Activated CD8-positive, alpha-beta memory T cell treated with anti-CD3 and anti-CD28 coated beads, Interleukin-2, amount 10 ng/mL, durations not matched to agents 7 days and 5 days (primary cell): ENCODE measurements at regions not wholly inside any gene's neighbourhood (a gene's known extent, or its start where the extent isn't known, plus 50 kb on each side); places are given as distances from the start of the nearest gene placed in this dataset.

Source experiments
- ATAC-seq: fragments of 150-1000 bp; cut with Tn5 transposase; one replicate; pipeline ENCODE4 v1.10.0; 2021; ENCODE audit warnings: moderate library complexity
- CTCF ChIA-PET: fragments of 350-600 bp; sonication (Branson Sonifier 250); formaldehyde crosslinking; loops from one replicate; lab custom pipeline; 2021; ENCODE audit warnings: antibody characterized with exemption; lab: Charles Lee
- DNase-seq: peaks from one replicate; pipeline ENCODE4 v3.0.0-alpha.2; 2020
- H3K27ac Mint-ChIP-seq: one replicate; pipeline ENCODE4 v1.8.0; 2021; ENCODE audit warnings: mild to moderate bottlenecking, mixed read lengths
- H3K27me3 Mint-ChIP-seq: one replicate; pipeline ENCODE4 v1.8.0; 2021; ENCODE audit warnings: mixed read lengths
- H3K36me3 Mint-ChIP-seq: one replicate; pipeline ENCODE4 v1.8.0; 2021; ENCODE audit warnings: mild to moderate bottlenecking, mixed read lengths
- H3K4me1 Mint-ChIP-seq: one replicate; pipeline ENCODE4 v1.8.0; 2021; ENCODE audit warnings: mixed read lengths
- H3K4me3 Mint-ChIP-seq: one replicate; pipeline ENCODE4 v1.8.0; 2021; ENCODE audit warnings: mild to moderate bottlenecking, moderate library complexity, mixed read lengths
- H3K9me3 Mint-ChIP-seq: one replicate; pipeline ENCODE4 v1.8.0; 2022; ENCODE audit warnings: low read depth, mixed read lengths

DNA sequence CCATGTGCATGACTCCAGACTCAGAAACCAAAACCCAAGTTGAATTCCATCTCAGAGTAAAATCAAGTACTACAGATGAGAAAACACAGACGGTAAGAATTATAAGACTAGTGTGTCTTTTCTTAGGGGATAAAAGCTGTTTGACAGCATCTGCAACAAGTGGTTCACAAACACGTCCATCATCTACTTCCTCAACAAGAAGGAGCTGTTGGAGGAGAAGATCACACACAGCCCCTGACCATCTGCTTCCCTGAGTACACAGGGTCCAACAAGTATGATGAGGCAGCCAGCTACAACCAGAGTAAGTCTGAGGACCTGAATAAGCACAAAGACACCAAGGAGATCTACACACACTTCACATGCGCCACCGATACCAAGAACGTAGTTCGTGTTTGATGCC lies 110.7 kb upstream of the ATF7IP start:
- DNase-seq (no peak), ATAC-seq (no peak)
- Mint-ChIP-seq H3K27me3 (no peaks in the 10 kb centered on the region), H3K4me3 (no peak overlapping the region), H3K4me1 (peaks cover 49% of the 10 kb centered on the region), H3K27ac (peak overlapping the region; percentile 100), H3K9me3 (peaks cover 13% of the 10 kb centered on the region), H3K36me3 (peaks cover 23% of the 10 kb centered on the region)
- CTCF ChIA-PET = interaction anchor here (0.7 to 4.0 kb wide), 6 partner anchors 9 to 199 kb away, joined by 3 to 38 read pairs (median 8); partner anchors contain the start of gene ATF7IP

GRCh38 chr12:14256121-14256520 lies 109.4 kb upstream of the ATF7IP start:
- Mint-ChIP-seq H3K36me3 (peaks cover 25% of the 10 kb centered on the region), H3K4me3 (peak overlapping the region; percentile 64), H3K9me3 (peaks cover 13% of the 10 kb centered on the region), H3K4me1 (peaks cover 50% of the 10 kb centered on the region), H3K27ac (peak overlapping the region; percentile 100), H3K27me3 (no peaks in the 10 kb centered on the region)
- CTCF ChIA-PET = interaction anchor here (0.8 to 4.0 kb wide), 12 partner anchors 12 to 248 kb away, joined by 3 to 38 read pairs (median 4); partner anchors contain the start of gene ATF7IP
- DNase-seq (peak; percentile 76), ATAC-seq (peak; percentile 58)

- H3K27me3 Mint-ChIP-seq = no peaks in the 10 kb centered on the region
- H3K27ac Mint-ChIP-seq = peak overlapping the region; percentile 100
- CTCF ChIA-PET = interaction anchor here (0.8 to 4.0 kb wide), 9 partner anchors 13 to 248 kb away, joined by 3 to 38 read pairs (median 7); partner anchors contain the start of gene ATF7IP
- DNase-seq = peak; percentile 89
- H3K4me3 Mint-ChIP-seq = peak overlapping the region; percentile 64
- H3K36me3 Mint-ChIP-seq = peaks cover 25% of the 10 kb centered on the region
- peak; percentile 69 for ATAC-seq
- peaks cover 49% of the 10 kb centered on the region for H3K4me1 Mint-ChIP-seq
- peaks cover 15% of the 10 kb centered on the region for H3K9me3 Mint-ChIP-seq
These were observed 108.8 kb upstream of the ATF7IP start for GRCh38 chr12:14256555-14257169.

DNA sequence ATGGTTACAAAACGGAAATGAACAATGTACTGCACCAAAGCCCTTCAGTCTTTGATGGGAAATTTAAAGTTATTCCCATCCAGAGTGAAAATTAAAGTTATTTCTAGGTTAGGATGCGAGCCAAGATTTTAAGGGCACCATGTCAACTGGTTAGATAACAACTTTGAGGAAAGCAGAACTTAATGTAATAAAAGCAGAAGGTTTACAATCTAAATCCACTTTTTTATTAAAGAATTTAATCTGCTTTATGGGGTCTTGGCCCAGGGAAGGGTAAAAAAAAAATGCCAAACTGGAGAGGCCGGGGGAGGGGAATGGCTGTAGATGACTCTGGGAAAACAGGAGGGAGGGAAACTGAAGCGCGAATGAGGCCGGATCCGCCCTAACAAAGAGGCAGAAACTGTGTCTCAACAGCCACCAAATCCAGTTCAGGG lies 108.2 kb upstream of the ATF7IP start:
- CTCF ChIA-PET = interaction anchor here (0.5 to 3.4 kb wide), 14 partner anchors 17 to 700 kb away, joined by 3 to 28 read pairs (median 6); partner anchors contain the start of gene ATF7IP
- Mint-ChIP-seq H3K4me1 (peaks cover 49% of the 10 kb centered on the region), H3K27ac (peak overlapping the region; percentile 100)

GRCh38 chr12:14257734-14258574 lies 107.5 kb upstream of the ATF7IP start:
- ATAC-seq (peak; percentile 82), DNase-seq (peak; percentile 98)
- peaks cover 15% of the 10 kb centered on the region for H3K9me3 Mint-ChIP-seq
- H3K36me3 Mint-ChIP-seq = peaks cover 25% of the 10 kb centered on the region
- peak overlapping the region; percentile 100 for H3K27ac Mint-ChIP-seq
- CTCF ChIA-PET = interaction anchor here (0.5 to 3.4 kb wide), 15 partner anchors 16 to 699 kb away, joined by 3 to 28 read pairs (median 5); partner anchors contain the start of gene ATF7IP
- H3K4me3 Mint-ChIP-seq = peak overlapping the region; percentile 71
- no peaks in the 10 kb centered on the region for H3K27me3 Mint-ChIP-seq
- peaks cover 46% of the 10 kb centered on the region for H3K4me1 Mint-ChIP-seq

More for the DNA sequence above, 108.2 kb upstream of the ATF7IP start:
- Mint-ChIP-seq H3K4me3 (peak overlapping the region; percentile 71), H3K36me3 (peaks cover 25% of the 10 kb centered on the region), H3K27me3 (no peaks in the 10 kb centered on the region), H3K9me3 (peaks cover 15% of the 10 kb centered on the region)
- DNase-seq = no peak
- ATAC-seq = no peak

GRCh38 chr12:14258575-14258940 lies 106.9 kb upstream of the ATF7IP start:
- Mint-ChIP-seq H3K4me3 (no peak overlapping the region), H3K4me1 (peaks cover 46% of the 10 kb centered on the region), H3K27me3 (no peaks in the 10 kb centered on the region), H3K36me3 (peaks cover 25% of the 10 kb centered on the region), H3K27ac (peak overlapping the region; percentile 100), H3K9me3 (peaks cover 15% of the 10 kb centered on the region)
- CTCF ChIA-PET = interaction anchor here (1.1 to 3.4 kb wide), 10 partner anchors 15 to 195 kb away, joined by 3 to 28 read pairs (median 9); partner anchors contain the start of gene ATF7IP
- ATAC-seq (no peak), DNase-seq (no peak)

GRCh38 chr12:14259481-14260010 lies 105.9 kb upstream of the ATF7IP start:
- DNase-seq = no peak
- Mint-ChIP-seq H3K27me3 (no peaks in the 10 kb centered on the region), H3K27ac (no peak overlapping the region), H3K9me3 (peaks cover 15% of the 10 kb centered on the region), H3K4me3 (no peak overlapping the region), H3K4me1 (peaks cover 49% of the 10 kb centered on the region), H3K36me3 (peaks cover 27% of the 10 kb centered on the region)
- CTCF ChIA-PET = interaction anchor here (1.1 to 3.4 kb wide), 4 partner anchors 14 to 106 kb away, joined by 3 to 28 read pairs (median 12); partner anchors contain the start of gene ATF7IP
- no peak for ATAC-seq

GRCh38 chr12:14260011-14260993 lies 105.2 kb upstream of the ATF7IP start:
- H3K9me3 Mint-ChIP-seq = peaks cover 16% of the 10 kb centered on the region
- no peaks in the 10 kb centered on the region for H3K27me3 Mint-ChIP-seq
- peaks cover 23% of the 10 kb centered on the region for H3K36me3 Mint-ChIP-seq
- ATAC-seq (no peak), DNase-seq (no peak)
- peaks cover 42% of the 10 kb centered on the region for H3K4me1 Mint-ChIP-seq
- CTCF ChIA-PET = interaction anchor here (1.1 to 3.4 kb wide), 3 partner anchors 14 to 105 kb away, joined by 3 to 28 read pairs (median 14); partner anchors contain the start of gene ATF7IP
- H3K27ac Mint-ChIP-seq = no peak overlapping the region
- no peak overlapping the region for H3K4me3 Mint-ChIP-seq

- H3K27ac Mint-ChIP-seq = no peak overlapping the region
- peaks cover 22% of the 10 kb centered on the region for H3K36me3 Mint-ChIP-seq
These were observed 104.4 kb upstream of the ATF7IP start for GRCh38 chr12:14261096-14261495.

DNA sequence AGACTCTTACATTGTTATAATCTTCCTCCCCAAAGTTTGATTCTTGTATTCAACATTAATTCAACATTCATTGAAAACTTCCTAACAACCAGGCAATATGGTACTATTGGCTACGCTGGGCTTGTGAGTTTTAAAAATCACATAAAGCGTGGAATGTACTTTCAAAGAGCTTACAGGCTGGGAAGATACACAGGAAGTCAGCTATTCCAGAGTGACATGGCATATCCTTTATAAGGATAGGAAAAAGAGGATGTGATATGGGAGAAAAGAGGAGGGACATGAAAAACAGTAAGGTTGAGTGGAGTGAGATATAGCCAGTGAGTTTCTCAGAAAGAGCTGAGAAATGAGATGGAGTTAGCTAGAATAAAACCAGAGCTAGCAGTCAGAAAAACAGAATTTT lies 103.6 kb upstream of the ATF7IP start:
- no peak for ATAC-seq
- no peak overlapping the region for H3K27ac Mint-ChIP-seq
- CTCF ChIA-PET = interaction anchor here (0.8 to 1.5 kb wide), 5 partner anchors 11 to 131 kb away, joined by 3 to 4 read pairs (median 3); no protein-coding TSS in a partner anchor

More at GRCh38 chr12:14261096-14261495, 104.4 kb upstream of the ATF7IP start:
- Mint-ChIP-seq H3K9me3 (peaks cover 16% of the 10 kb centered on the region), H3K4me1 (peaks cover 34% of the 10 kb centered on the region), H3K4me3 (no peak overlapping the region), H3K27me3 (no peaks in the 10 kb centered on the region)
- ATAC-seq = no peak
- CTCF ChIA-PET = no interaction called here
- no peak for DNase-seq

DNA sequence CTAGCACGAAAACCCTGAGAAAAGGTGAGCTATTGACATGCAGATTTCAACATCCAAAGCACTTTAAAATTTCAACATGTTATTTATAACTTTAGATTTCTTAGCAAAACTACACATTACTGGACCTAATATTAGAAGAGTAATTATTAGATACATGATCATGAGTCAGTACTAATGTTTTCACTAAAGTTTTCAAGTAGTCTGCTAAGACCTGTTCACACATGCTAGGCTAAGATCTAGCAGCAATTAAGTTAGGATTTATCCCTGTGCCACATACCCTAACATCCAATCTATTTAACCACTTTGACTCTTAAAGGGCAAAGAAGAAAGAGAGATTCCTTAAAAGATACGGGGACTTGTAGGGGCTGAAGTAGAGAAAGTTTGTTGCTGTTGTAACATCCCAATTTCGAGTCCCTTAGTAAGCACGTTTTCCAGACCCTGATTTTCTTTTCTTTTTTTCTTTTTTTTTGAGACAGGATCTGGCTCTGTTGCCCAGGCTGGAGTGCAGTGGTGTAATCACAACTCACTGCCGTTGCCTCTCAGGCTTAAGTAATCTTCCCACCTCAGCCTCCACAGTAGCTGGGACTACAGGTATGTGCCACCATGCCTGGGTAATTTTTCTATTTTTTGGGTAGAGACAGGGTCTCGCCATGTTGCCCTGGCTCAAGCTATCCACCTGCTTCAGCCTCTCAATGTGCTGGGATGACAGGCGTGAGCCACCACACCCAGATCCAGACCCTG lies 102.5 kb upstream of the ATF7IP start:
- DNase-seq (no peak), ATAC-seq (no peak)
- H3K4me3 Mint-ChIP-seq = no peak overlapping the region
- peaks cover 18% of the 10 kb centered on the region for H3K36me3 Mint-ChIP-seq
- no peak overlapping the region for H3K27ac Mint-ChIP-seq
- H3K27me3 Mint-ChIP-seq = no peaks in the 10 kb centered on the region
- CTCF ChIA-PET = interaction anchor here (0.8 to 1.5 kb wide), 7 partner anchors 9 to 130 kb away, joined by 3 to 4 read pairs (median 3); partner anchors contain the start of gene ATF7IP
- H3K4me1 Mint-ChIP-seq = peaks cover 16% of the 10 kb centered on the region
- H3K9me3 Mint-ChIP-seq = peaks cover 16% of the 10 kb centered on the region

More for the DNA sequence above, 103.6 kb upstream of the ATF7IP start:
- H3K4me1 Mint-ChIP-seq = peaks cover 26% of the 10 kb centered on the region
- no peak for DNase-seq
- H3K4me3 Mint-ChIP-seq = no peak overlapping the region
- no peaks in the 10 kb centered on the region for H3K27me3 Mint-ChIP-seq
- peaks cover 21% of the 10 kb centered on the region for H3K36me3 Mint-ChIP-seq
- H3K9me3 Mint-ChIP-seq = peaks cover 16% of the 10 kb centered on the region
